ENCODE measurements at regions not wholly inside any gene's neighbourhood (a gene's known extent, or its start where the extent isn't known, plus 50 kb on each side); places are given as distances from the start of the nearest gene placed in this dataset.

DNA sequence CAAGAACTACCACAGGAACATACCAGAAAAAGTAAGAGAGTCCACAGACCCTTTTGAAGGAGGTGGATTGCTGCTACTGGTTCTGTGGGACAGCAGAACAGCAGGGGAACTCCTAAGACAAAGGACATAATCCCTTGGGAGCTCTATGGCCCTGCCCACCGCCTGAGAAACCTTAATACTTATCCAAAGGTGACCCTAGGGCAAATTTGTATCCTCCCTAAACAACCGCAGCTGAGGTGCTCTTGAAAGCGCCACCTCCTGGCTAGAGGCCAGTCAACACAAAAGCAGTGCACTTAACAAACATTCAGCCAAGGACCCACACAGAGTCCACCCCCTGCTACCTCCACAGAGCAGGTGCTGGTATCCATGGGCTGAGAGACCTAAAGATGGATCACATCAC lies 136.8 kb downstream of the ADAM29 start:
- H3K4me3 ChIP-seq (ENCODE audit: control insufficient read depth in 2 of 3, extremely low read depth in 1 of 3, insufficient read depth in 2 of 3, low read depth in 1 of 3, low read length in 3 of 3) = no peak overlapping the region
- FAIRE-seq (no peak), DNase-seq (ENCODE audit: low read depth, low spot score) (no peak)
- H3K9ac ChIP-seq (ENCODE audit: control insufficient read depth, extremely low read depth, insufficient read depth, low read length) = no peak overlapping the region
- no peaks in the 10 kb centered on the region for H3K36me3 ChIP-seq (ENCODE audit: control insufficient read depth in 2 of 2, extremely low read depth in 1 of 2, insufficient read depth in 2 of 2, low read length in 2 of 2)
- no peak overlapping the region for H3K4me2 ChIP-seq (ENCODE audit: control insufficient read depth, extremely low read depth, insufficient read depth, low read depth, low read length)
- no peaks in the 10 kb centered on the region for H3K27me3 ChIP-seq (ENCODE audit: control insufficient read depth, extremely low read depth, insufficient read depth, low read length)
- no peaks in the 10 kb centered on the region for H4K20me1 ChIP-seq (ENCODE audit: control insufficient read depth, extremely low read depth, insufficient read depth, low read length)
- dilution Hi-C loops (cut with MboI; ENCODE audit: extremely low pct_ligation_motif_present, low sequenced_read_pairs) = no loop called here
- H3K27ac ChIP-seq (ENCODE audit: control insufficient read depth, insufficient read depth, low read length) = no peak overlapping the region
- H2AFZ ChIP-seq (ENCODE audit: control insufficient read depth, low read length) = no peak overlapping the region
- no peaks in the 10 kb centered on the region for H3K79me2 ChIP-seq (ENCODE audit: control insufficient read depth, insufficient read depth, low read length)
- TF ChIP-seq, protein P1, sequence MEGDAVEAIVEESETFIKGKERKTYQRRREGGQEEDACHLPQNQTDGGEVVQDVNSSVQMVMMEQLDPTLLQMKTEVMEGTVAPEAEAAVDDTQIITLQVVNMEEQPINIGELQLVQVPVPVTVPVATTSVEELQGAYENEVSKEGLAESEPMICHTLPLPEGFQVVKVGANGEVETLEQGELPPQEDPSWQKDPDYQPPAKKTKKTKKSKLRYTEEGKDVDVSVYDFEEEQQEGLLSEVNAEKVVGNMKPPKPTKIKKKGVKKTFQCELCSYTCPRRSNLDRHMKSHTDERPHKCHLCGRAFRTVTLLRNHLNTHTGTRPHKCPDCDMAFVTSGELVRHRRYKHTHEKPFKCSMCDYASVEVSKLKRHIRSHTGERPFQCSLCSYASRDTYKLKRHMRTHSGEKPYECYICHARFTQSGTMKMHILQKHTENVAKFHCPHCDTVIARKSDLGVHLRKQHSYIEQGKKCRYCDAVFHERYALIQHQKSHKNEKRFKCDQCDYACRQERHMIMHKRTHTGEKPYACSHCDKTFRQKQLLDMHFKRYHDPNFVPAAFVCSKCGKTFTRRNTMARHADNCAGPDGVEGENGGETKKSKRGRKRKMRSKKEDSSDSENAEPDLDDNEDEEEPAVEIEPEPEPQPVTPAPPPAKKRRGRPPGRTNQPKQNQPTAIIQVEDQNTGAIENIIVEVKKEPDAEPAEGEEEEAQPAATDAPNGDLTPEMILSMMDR (optimal IDR thresholded peaks at IDR 0.05 in 1 of 3, IDR thresholded peaks at IDR 0.05 in 1 of 3, conservative IDR thresholded peaks at IDR 0.05 in 1 of 3; ENCODE audit: extremely low read depth in 1 of 3, insufficient read depth in 2 of 3, low read length in 3 of 3) = no peak
- no peak for TF ChIP-seq EZH2 (IDR thresholded peaks at IDR 0.05; ENCODE audit: low read length)
- no peaks in the 10 kb centered on the region for H3K4me1 ChIP-seq (ENCODE audit: control insufficient read depth, extremely low read depth, insufficient read depth, low read length)
- H3K9me3 ChIP-seq (ENCODE audit: control insufficient read depth, low read depth, low read length) = no peaks in the 10 kb centered on the region
- no peaks in the 10 kb centered on the region for H3K9me1 ChIP-seq (ENCODE audit: control insufficient read depth, extremely low read depth, insufficient read depth, low read length)

DNA sequence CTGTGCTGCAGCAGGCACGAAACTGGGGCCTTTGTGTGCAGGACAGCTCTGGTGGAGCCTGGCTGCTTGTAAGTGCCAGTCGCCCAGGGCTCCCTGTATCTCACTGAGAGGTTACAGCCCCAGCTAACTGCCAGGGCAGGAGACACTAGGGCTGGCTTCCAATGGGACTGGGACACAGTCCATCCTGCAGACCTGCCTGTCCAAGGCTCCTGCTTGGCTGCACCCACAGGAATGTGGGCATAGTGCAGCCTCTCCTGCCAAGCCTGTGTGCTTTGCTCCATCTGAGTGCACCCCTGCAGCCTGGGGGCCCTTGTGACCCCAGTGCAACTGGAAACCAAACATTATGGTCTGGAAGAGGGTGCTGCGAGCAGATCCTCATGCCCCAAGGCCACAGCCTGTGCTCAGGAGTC lies 144.0 kb downstream of the ADAM29 start:
- H3K9me3 ChIP-seq (ENCODE audit: control insufficient read depth, low read depth, low read length) = no peaks in the 10 kb centered on the region
- no peak overlapping the region for H3K4me2 ChIP-seq (ENCODE audit: control insufficient read depth, extremely low read depth, insufficient read depth, low read depth, low read length)
- dilution Hi-C loops (cut with MboI; ENCODE audit: extremely low pct_ligation_motif_present, low sequenced_read_pairs) = no loop called here
- DNase-seq (ENCODE audit: low read depth, low spot score) = no peak
- FAIRE-seq = no peak
- no peak for TF ChIP-seq EZH2 (IDR thresholded peaks at IDR 0.05; ENCODE audit: low read length)
- TF ChIP-seq, protein P1 (optimal IDR thresholded peaks at IDR 0.05 in 1 of 3, IDR thresholded peaks at IDR 0.05 in 1 of 3, conservative IDR thresholded peaks at IDR 0.05 in 1 of 3; ENCODE audit: extremely low read depth in 1 of 3, insufficient read depth in 2 of 3, low read length in 3 of 3) = no peak
- no peaks in the 10 kb centered on the region for H3K27me3 ChIP-seq (ENCODE audit: control insufficient read depth, extremely low read depth, insufficient read depth, low read length)
- no peak overlapping the region for H2AFZ ChIP-seq (ENCODE audit: control insufficient read depth, low read length)
- no peaks in the 10 kb centered on the region for H4K20me1 ChIP-seq (ENCODE audit: control insufficient read depth, extremely low read depth, insufficient read depth, low read length)
- no peak overlapping the region for H3K27ac ChIP-seq (ENCODE audit: control insufficient read depth, insufficient read depth, low read length)
- H3K4me3 ChIP-seq (ENCODE audit: control insufficient read depth in 2 of 3, extremely low read depth in 1 of 3, insufficient read depth in 2 of 3, low read depth in 1 of 3, low read length in 3 of 3) = no peak overlapping the region
- H3K4me1 ChIP-seq (ENCODE audit: control insufficient read depth, extremely low read depth, insufficient read depth, low read length) = no peaks in the 10 kb centered on the region
- no peaks in the 10 kb centered on the region for H3K36me3 ChIP-seq (ENCODE audit: control insufficient read depth in 2 of 2, extremely low read depth in 1 of 2, insufficient read depth in 2 of 2, low read length in 2 of 2)
- H3K9ac ChIP-seq (ENCODE audit: control insufficient read depth, extremely low read depth, insufficient read depth, low read length) = no peak overlapping the region
- H3K9me1 ChIP-seq (ENCODE audit: control insufficient read depth, extremely low read depth, insufficient read depth, low read length) = no peaks in the 10 kb centered on the region
- no peaks in the 10 kb centered on the region for H3K79me2 ChIP-seq (ENCODE audit: control insufficient read depth, insufficient read depth, low read length)

Data from keratinocyte (primary cell).